ENCODE measurements at regions not wholly inside any gene's neighbourhood (a gene's known extent, or its start where the extent isn't known, plus 50 kb on each side); places are given as distances from the start of the nearest gene placed in this dataset.
"Not testable (repeated sequence)": the region's sequence is repeated elsewhere in the genome, so short reads cannot be mapped to it uniquely, and the experiment has no call there.

DNA sequence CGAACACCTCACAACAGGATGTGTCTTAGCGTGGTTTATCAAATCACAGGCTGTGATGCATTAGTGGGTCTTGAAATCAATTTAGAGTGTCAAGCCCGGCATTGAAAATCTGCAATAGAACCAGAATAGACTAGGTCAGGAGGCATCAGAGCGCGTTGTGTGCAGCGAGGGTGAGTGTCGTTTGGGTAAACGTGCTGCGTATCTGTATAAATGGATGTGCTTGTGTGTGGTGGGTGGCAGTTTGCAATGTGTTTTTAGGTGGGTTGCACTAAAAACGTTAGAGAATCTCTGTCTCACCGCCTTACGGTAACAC is 121.0 kb upstream of the SULF2 start:
- no peak for DNase-seq

DNA sequence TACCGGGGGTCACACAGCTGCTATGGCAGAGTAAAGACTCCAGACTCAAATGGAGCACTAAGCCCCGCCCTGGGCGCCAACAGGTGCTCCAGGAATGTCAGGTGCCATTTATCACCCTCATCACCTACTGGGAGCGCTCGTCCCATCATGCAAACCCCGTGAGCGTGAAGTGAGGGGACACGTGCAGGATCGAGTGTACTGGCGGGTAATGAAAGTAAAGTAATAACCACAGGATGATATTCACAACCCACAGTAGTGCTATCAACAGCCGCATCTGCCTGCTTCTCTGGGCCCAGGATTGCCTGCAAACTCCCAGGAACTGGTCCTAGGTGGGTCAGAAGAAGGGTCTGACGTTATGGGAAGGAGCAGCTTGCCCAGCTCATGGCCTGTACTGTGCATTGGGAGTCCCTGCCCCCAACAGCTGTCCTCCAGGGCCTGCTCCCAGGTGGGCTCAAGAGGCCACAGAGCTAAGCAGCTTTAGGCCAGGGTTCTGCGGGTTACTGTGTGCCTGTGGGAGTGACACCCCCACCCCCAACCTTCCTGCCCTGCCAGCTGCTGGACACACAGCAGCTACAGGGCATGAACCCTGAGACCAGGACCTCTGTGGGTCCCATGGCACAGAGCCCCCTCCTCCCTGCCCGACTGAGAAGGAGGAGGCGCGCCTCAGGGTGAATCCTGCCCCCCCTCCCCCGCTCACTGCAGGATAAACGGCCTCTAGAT is 120.5 kb upstream of the SULF2 start:
- no peak for DNase-seq

DNA sequence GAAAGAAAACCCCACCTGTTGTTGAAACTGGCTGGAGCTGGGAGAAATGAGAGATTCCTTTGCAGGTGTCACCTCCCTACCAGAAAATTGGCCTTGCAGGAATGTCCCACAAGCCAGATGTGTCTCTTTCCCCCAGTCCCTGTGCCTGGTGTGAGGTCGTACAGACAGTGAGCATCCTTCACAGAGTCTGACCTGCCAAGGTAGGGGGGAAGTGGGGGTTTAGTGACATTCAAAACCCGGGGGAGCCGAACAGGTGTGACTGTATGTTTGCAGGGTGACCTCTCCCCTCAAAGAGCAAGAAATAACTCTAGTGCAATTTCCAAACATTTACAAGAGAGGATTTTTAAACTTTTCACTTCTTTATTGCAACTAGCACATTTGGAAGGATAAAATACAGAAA is 117.7 kb upstream of the SULF2 start:
- not testable (repeated sequence) for DNase-seq

DNA sequence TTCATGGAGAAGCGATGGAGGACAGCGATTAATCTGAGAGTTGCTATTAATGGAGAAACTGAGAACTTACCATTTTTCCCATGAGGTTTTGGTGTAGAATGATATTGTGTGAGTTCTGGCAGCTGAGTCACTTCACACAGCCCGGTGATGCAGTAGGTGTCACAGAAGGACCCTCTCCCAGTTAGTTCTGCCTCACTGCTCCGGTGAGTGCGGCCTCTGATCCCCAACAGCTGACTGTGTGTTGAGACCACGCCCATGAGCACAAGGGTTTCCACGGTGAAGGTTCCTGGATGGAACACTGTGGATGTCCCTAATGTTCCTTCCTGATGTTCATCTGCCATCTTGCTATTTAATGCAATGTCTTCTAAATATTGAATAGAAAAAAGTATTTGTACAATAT is 114.0 kb upstream of the SULF2 start:
- not testable (repeated sequence) for DNase-seq

DNA sequence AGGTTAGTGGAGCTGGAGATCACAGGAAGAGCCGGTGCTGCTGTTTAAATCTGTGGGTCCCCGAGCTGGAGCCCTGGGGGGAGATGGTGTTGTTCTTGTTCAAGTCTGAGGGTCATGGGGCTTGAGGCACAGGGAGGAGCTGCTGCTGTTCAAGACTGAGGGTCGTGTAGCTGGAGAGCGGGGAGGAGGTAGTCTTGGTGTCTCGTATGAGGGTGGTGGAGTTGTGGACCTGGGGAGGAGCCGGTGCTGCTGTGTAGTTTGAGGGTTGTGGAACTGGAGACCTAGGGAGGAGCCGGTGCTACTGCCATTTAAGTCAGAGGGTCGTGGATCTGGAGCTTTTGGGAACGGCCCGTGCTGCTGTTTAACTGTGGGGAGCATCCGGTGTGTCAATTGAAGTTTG is 112.2 kb upstream of the SULF2 start:
- DNase-seq: no peak

DNA sequence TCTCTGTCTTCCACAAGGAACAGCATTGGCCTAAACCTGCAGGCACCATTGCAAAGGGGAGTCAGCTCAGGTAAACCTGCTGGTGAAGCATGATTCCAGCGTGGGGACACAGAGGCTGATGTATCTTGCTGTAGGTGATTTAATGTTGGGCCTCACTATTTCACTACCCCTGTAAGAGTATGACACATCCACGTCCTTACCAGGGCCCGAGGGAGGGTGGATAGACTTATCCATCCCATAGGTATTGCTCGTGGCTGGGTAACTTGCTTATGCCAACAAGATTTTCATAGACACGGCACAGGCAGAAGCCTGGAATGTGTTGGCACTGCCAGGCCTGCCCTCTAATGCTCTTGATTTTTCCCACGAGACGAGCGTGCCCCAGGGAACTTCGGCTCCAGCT is 107.4 kb upstream of the SULF2 start:
- DNase-seq: not testable (repeated sequence)

DNA sequence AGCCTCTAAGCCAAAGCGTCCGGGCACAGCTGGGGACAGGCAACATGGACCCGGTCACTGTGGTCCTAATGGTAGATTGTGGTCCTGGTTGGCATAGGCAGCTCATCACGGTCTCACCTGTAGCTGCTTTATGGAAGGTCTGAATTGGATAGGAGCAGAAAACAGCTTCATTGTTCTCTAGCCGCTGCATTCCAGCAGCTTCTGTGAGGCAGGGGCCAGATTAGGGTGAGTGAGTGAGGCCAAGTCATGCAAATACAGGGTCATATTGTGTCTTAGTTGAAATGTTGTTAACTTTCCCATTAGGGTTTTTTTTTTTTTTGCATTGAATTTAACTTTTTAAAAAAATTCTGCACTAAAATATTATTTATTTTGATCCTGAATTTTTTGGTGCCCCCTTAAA is 105.4 kb upstream of the SULF2 start:
- not testable (repeated sequence) for DNase-seq

DNA sequence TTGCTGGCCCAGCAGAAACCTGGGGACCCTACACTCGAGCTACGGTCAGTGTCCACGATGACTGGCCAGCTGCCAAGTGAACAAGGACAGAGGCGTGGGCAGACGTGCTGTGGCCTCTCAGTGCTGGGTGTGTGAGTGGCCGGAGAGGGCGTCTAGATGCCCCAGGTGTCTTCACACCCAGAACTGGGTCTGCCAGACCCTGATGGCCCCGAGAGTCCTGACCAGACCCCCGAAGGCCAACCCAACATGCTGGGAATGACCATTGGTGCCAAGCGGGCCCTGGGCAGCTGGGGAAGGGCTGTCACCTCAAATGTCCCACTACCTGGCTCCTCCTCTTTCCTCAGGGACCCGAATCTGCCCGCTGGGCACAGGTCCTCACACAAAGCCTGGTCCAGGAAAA is 104.5 kb upstream of the SULF2 start:
- DNase-seq: not testable (repeated sequence)

DNA sequence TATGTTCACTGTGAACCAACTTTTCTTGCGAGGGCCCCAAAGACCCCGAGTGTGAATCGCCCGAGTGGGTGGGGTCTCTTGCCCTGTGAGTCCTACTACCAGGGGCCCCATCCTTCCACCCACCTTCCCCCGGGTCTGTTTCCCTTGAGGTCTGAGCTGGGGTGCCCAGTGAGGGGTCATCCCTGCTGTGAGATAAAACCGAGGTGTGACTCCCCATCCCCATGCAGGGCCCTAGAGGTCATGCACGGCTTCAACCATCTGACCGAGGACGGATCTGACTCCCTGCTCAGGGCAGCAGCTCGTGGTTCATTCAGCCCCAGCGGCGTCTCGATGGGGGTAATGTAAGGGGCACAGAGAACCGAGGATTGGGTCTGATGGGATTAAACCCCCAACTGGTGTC is 103.1 kb upstream of the SULF2 start:
- no peak for DNase-seq

DNA sequence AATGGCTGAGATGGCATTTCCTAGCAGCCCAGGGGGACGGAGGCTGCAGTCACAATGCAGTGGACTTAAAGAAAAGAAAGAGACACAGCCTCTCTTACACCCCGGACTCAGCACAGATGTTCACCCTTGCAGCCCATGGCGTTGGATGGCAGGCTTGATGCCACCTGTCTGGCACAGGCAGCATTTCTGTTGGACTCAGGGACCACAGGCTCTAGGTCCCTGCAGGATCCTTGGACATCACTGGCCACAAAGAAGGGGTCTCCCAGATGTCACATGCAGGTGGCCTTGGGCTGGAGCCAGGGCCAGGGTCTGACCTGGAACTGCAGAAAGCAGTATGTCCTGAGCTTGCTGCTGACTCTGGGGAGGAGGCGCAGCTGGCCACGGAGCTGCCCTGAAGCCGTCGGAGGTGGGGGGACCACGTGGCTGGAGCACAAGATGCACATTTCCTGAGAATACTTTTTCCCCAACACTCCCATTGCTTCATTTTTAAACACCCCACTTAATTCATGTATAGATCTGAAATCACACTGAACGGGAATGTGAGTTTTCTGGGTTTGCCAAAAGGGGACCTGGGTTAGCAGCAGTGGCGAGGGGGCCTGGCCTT is 102.3 kb upstream of the SULF2 start:
- DNase-seq: no peak

DNA sequence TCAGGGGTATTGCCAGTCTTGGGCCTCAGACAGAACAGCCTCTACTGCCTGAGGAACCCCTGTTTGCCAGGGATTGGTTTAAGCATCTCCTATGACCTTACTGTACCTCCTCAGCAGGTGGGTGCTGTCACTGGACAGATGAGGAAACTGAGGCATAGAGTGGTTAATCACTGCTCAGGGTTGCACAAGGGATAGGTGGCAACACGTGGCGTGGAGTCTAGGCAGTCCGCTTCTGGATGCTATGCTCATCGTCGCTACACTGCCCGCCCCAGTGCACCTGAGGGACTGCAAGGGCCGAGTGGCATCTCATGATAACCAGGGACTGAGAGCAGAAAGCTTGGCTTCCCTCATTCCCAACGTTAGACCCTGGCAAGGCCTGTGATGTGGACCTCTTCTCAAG is 101.8 kb upstream of the SULF2 start:
- DNase-seq: no peak

DNA sequence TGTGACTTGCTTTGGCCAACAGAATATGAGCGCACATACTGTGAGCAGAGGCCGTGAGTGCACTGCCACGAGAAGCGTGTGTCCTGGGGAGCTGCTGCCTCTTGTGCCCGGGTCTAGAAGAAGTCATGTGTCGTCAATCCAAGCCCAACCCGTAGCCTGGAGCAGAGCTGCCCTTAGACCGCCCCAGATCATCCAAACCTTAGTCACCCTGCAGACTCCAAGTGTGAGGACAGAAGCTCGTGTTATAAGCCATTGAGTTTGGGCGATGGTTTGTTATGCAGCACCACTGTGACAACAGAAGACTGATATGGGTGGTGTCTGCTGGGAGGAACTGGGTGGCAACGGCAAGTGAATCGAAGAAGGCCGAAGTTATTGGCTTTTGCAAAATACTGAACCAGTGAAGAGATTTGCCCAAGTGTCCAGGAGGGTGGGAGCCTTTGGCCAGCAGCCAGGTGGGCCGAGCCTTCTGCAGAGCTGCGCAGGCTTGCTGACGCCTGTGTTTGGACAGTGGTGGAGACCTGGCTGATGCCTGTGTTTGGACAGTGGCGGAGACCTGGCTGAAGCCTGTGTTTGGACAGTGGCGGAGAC is 101.3 kb upstream of the SULF2 start:
- DNase-seq: no peak

DNA sequence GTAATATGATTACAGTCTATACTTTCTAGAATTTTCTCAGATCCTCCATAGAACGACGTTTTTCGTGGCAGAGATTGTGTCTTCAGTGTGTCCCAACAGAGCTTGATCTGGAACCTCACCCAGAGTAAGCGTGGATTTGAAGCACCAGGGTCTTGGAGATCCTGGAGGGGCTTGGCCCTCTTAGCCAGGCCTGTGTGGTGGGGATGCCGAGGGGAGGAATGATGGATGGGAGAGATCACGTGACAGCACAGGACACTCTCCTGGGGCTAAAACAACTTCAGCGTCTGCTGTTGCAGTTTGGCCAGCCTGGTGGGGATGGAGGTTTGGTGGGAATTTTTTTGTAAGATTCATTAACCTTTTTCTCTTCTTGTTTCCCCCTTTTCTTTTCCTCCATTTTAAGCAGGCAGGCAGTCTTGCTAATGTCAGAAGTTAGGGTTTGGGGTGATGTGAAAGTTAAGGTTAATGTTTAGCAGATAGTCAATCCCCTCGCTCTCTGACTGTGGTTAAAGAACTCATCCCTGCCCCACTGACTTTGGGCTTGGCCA is 100.7 kb upstream of the SULF2 start:
- DNase-seq: no peak

DNA sequence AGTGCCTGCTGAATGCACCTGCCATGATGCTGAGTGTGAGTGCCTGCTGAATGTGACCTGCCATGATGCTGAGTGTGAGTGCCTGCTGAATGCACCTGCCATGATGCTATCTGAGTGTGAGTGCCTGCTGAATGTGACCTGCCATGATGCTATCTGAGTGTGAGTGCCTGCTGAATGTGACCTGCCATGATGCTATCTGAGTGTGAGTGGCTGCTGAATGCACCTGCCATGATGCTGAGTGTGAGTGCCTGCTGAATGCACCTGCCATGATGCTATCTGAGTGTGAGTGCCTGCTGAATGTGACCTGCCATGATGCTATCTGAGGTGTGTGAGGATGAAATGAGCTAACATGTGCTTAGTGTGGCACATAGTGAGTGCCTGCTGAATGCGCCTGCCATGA is 98.7 kb upstream of the SULF2 start:
- not testable (repeated sequence) for DNase-seq

DNA sequence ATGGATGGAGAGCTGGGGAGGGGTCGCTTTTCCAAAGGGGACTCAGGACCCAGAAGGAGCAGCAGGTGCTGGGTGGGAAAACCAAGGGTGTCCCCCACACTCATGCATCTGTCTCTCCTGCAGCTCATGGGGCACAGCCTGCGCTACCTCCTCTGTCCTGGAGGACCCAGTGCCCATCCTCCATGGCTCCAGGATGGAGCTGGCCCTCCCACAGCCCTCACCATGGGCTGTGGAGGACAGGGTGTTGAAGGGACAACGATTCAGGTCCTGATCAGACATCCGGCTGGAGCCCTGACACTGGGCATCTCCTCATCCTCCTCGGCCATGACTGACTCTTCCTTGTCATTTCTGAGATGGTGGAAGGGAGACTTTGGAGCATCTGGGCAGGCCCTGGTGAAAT is 97.9 kb upstream of the SULF2 start:
- no peak for DNase-seq

DNA sequence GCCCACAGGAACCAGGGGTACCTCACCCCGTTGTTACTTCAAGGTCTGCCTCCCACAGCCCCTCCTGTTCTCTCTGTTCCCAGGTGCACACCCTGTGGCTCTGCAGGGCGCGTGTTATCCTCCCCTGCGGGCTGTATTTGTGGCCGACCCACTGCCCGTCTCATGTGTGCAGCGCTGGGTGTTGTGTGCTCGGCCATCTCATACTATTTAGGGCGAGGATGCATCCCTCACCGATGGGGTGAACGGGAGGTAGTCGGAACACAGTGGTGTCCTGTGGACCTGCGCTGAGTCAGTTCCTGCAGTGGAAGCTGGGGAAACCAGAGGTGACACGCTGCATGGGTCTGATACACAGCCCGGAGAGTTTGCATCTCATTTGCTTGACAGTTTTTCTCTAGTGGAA is 94.5 kb upstream of the SULF2 start:
- DNase-seq: no peak

DNA sequence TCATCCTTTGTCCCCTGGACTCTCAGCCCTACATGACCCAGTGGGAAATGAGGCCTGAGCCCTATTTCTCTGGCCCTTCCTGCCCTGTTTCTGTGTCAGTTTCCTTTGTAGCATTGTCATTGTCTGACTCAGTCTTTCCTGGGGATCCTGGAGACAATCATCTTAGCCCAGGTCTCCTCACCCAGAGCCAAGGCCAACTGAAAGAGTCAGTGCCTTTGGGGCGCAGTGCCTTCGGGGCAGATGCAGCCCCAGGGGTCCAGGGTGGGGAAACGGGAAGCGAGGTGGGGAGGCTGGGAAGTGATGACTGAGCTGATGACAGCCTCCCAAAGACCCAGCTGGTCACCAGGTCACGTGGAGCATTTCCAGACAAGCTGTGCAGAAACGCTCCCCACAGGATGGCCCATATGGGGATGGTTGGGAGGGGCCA is 93.3 kb upstream of the SULF2 start:
- DNase-seq: peak; percentile 15

DNA sequence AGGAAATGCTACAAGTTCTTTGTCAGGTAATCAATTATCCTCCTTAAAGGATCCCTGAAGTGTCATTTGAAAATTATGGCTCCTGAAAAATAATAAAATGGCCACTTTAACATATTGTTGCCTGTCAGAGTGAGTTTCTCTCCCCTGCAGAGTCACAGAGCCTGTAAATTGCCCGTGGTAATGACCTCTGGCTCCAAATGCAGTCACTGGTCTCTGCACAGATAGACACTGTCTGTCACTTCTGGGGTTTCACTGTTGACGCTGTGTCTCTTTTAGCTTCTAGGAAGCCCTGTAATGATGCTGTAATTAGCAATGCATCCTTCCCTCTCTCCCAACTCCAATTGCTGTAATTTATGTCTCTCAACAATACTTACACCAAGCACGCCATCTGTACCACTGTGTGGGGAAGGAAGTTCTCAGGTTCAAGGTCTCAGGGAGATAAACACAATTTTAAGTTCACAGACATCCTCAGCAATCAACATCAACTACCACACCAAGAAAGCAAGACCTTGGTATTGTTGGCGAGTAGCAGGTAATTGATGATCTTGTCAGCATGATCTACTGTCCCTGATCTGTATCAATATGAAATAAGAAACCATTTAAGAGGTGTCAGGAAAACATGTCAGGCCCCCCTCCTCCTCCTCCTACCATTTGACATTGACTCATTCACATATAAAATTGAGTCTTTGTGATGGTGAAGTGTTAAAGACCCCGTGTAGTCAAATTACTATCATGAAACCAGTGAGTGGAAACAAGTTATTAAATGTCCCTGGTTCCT is 91.2 kb upstream of the SULF2 start:
- DNase-seq: peak; percentile 37

DNA sequence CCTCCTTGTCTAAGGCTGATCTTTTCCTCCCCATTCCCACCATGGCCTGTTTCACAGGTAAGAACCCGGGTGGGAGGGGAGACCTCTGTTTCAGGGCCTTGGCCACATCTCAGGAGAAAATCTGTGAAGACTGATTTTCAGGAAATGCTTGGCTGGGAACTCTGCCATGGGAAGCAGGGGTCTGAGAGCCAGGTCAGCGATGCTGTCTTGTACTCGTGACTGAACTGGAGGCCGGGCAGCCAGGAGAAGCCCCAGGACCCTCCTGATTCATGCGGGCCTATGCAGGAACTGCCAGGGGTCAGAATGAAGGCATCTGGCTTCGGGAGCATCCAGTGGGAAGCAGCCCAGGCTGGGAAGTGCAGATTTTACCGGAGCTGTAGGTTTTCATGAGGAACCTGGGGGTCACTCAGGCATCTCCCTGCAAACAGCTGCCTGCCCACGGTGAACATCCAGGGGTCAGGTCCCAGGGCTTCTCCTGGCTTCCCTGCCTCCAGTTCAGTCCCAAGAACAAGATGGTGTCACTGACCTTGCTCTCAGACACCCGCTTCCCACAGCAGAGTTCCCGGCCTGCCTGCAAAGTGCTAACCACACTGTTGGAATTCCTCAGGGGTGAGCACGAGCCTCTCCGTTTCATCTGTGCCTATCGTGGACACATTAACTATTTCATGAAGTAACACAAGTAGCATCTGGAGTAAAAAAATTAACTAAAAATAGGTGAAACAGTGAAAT is 90.2 kb upstream of the SULF2 start:
- no peak for DNase-seq

DNA sequence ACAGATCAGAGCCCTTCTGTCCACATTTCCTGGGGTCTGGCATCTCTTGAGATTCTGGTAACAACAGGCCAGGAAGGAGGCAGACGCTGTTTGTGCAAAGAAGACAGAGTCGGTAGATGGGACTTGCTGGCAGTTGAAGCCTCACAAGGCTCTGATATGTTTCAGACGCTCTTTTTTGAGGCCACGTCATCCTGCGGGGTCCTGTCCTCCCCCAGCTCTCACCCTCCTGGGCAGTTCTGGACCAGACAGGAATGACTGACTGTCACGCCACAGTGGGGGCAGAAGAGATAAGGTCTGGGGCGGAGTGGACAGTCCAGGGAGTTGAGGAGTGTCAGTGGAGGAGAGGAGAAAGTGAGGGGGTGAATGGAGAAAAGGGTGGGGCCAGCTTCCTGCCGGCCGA is 87.1 kb upstream of the SULF2 start:
- no peak for DNase-seq

DNA sequence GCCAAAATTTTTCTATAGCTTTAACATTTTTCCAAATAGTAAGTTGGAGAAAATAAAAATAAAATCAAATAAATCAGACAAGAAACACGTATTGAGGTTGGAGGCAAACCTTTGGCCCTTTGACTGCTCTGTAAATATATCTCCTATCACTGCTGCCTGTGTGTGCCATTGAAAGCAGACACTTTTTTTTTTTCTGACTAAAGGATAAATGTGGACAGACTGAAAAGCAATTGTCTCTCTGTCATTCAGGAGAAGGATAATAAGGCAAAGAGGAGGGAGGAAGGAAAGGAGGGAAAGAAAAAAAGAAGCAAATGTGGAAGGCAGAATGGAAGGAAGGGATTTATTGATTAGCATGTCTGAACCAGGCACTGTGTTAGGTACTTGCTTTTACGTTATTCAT is 85.2 kb upstream of the SULF2 start:
- DNase-seq: no peak

DNA sequence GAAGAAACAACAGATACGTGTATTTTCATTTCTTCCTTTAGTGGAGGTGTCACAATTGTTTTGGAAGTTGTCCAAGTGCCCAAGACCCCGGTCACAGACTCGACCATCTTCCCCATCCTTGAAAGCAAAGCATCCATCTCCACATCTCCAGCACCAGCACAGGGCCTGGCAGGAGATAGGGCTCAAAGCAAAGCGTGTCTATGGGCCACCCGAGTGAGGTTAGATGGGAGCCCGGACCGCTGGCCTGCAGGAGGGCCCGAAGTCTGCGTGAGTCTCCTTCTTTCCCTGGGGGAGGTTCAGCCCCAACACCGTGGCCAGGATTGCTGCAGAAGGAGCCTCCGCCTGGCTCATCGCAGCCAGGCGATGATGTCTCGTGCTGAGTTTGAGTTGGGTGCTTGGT is 83.5 kb upstream of the SULF2 start:
- DNase-seq: no peak

DNA sequence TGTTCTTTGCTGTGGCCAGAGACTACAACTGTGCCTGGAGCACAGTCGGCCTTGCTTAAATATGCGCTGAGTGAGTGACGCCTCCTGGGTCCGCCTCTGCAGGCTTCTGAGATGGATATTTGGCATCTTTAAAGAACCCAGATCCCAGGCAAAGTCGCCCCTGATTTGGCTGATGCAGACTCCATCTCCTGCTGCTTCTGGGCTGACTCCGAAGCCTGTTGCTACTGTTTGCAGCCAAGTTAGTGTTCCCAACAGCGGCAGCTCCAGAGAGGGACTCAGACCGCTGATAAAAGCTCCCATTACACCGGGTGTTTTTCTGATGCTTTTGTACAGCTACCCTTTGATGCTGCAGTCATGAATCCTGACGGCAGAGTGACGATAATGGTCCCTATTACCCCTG is 83.0 kb upstream of the SULF2 start:
- no peak for DNase-seq

Data from NCI-H1694 treated with DMSO at 0.1 percent for 48 hours (cell line).